Right cardiac atrium (tissue), 5 donors: ENCODE measurements at regions not wholly inside any gene's neighbourhood (a gene's known extent, or its start where the extent isn't known, plus 50 kb on each side); places are given as distances from the start of the nearest gene placed in this dataset.
A peak's percentile ranks its signal among the peaks of the same experiment; 100 is the strongest.

Experiments used
- ATAC-seq, 2 donors: fragments of 200-7000 bp; cut with Tn5 transposase; one replicate each; pipeline versions ENCODE4 v1.8.0 to v1.9.1; 2020; ENCODE audit warnings: moderate library complexity in 2 of 2, mild to moderate bottlenecking in 1 of 2
- DNase-seq, 3 donors: peaks; one replicate each; pipeline ENCODE4 v3.0.0-alpha.2; 2020
- H3K27ac ChIP-seq: one replicate; pipeline ENCODE4 v1.5.1; 2013; ENCODE audit warnings: mild to moderate bottlenecking, low read length, control low read depth, moderate library complexity
- H3K27me3 ChIP-seq: one replicate; pipeline ENCODE4 v1.6.1; 2013; ENCODE audit not compliant: control insufficient read depth, insufficient read depth
- H3K4me1 ChIP-seq: one replicate; pipeline ENCODE4 v1.6.1; 2013; ENCODE audit warnings: low read length; ENCODE audit not compliant: control insufficient read depth, insufficient read depth
- H3K4me3 ChIP-seq: one replicate; pipeline ENCODE4 v1.5.1; 2013; ENCODE audit warnings: low read length, control low read depth
- H3K9me3 ChIP-seq: one replicate; pipeline ENCODE4 v1.6.1; 2013; ENCODE audit warnings: low read length; ENCODE audit not compliant: control insufficient read depth
- WGBS: extraction: QIAGEN DNeasy Blood & Tissue Kit; methylation state at CpG from one replicate; pipeline ENCODE4 v1.1.7; 2013; 5-methylcytosine and 5-hydroxymethylcytosine counted together
- intact Hi-C, 4 donors: fragments of 100-400 bp; cut with DNase I; formaldehyde crosslinking; loops; one replicate each; pipeline versions ENCODE4 v1.11.0 to v1.14.0; 2022 to 2023
- donor health status: healthy with polysubstance abuse.
- donor health status: DM: no; HTN: yes; CAD: no.
- donor health status: DM: no; HTN: no; CAD: no.
- donor health status: DM: no; HTN: yes; CAD: no; lungs with severe emphysema.
- donor health status: DM: yes; HTN: yes; CAD: no.

GRCh38 chr10:71138166-71138830, 74.1 kb upstream of the UNC5B start:
- DNase-seq (peak; percentile 31 to 69 (median 67)), ATAC-seq (peak in 1 of 2 donors; percentile 8)
- Histone ChIP-seq H3K27ac (no peak overlapping the region), H3K4me1 (no peaks in the 10 kb centered on the region), H3K9me3 (no peaks in the 10 kb centered on the region), H3K4me3 (no peak overlapping the region), H3K27me3 (no peaks in the 10 kb centered on the region)
- 38% methylated on average over 14 of the region's 14 CpGs for WGBS
- intact Hi-C loops = loop anchor here in 1 of 4 donors (10.0 kb wide), 1 partner anchor 123 kb away; no protein-coding TSS in a partner anchor

DNA sequence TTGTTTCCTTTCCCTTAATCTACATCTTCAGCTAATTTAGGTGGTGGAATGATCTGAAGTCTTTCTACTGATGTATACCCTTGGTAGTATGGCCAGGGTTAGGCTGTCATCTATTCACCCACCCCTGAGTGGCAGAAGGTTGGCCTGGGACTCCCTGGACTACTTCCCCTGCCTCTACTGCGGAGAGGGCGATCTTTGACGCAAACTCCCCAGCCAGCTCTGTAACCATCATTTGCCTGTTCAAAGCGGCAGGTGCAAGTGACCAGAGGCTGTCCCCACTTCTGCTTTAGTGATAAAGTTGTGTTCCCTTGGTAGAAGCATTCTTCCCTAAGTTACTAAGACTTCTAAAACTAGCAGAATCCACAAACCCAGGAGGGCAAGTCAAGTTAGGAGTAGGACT, 70.8 kb upstream of the UNC5B start:
- no peaks in the 10 kb centered on the region for H3K9me3 ChIP-seq
- H3K27ac ChIP-seq = no peak overlapping the region
- H3K4me1 ChIP-seq = no peaks in the 10 kb centered on the region
- H3K27me3 ChIP-seq = no peaks in the 10 kb centered on the region
- H3K4me3 ChIP-seq = no peak overlapping the region
- ATAC-seq (no peak), DNase-seq (no peak)
- WGBS = 93% methylated on average over 4 of the region's 4 CpGs
- intact Hi-C loops = no loop called here

DNA sequence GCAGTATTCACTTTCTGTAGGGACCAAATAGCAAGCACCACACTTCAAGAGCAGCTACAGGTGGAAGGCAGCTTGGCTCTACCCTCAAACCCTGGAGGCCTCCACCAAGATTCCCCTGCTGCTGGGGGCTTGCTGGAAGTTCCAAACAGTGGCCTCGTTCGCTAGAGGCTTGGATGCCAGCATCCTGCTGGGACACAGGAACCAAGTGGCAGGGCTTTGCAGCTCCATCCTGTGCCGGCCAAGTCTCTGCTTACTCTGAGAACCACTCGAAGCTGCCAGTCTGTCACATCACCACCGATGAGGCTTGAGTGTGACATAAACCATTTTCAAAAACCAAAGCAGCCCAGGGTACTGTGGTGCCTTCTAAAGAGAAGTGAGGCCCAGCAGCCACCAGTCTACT, 69.2 kb upstream of the UNC5B start:
- Histone ChIP-seq H3K27ac (no peak overlapping the region), H3K4me1 (no peaks in the 10 kb centered on the region), H3K4me3 (no peak overlapping the region), H3K27me3 (no peaks in the 10 kb centered on the region), H3K9me3 (no peaks in the 10 kb centered on the region)
- DNase-seq (peak in 2 of 3 donors; percentile 66 to 69), ATAC-seq (peak; percentile 47 to 68)
- intact Hi-C loops = loop anchor here in 1 of 4 donors (2.0 kb wide), 1 partner anchor 66 kb away; no protein-coding TSS in a partner anchor
- WGBS = 60% methylated on average over 5 of the region's 5 CpGs

DNA sequence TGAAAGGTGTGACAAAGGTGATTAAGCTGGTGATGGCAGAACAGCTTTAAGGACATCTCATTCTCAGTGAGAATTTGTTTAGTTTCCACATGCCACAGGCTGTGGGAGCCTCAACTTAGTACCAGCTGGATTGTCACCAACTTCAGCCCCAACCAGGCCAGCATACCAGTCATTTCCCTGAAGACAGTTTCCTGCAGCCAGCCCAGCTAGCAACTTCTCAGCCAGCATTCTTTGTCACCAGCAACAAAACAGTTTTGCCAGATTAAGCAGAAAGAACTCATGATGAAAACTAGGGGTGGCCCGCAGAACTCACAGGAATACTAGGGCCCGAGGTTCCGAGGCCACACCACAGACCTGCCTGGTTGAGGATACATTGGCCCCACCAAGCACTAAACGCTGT, 68.8 kb upstream of the UNC5B start:
- Histone ChIP-seq H3K27me3 (no peaks in the 10 kb centered on the region), H3K4me3 (no peak overlapping the region), H3K27ac (no peak overlapping the region), H3K9me3 (no peaks in the 10 kb centered on the region), H3K4me1 (no peaks in the 10 kb centered on the region)
- WGBS = 76% methylated on average over 4 of the region's 4 CpGs
- intact Hi-C loops = loop anchor here in 1 of 4 donors (2.0 kb wide), 1 partner anchor 65 kb away; no protein-coding TSS in a partner anchor
- ATAC-seq (peak in 1 of 2 donors; percentile 5), DNase-seq (no peak)

DNA sequence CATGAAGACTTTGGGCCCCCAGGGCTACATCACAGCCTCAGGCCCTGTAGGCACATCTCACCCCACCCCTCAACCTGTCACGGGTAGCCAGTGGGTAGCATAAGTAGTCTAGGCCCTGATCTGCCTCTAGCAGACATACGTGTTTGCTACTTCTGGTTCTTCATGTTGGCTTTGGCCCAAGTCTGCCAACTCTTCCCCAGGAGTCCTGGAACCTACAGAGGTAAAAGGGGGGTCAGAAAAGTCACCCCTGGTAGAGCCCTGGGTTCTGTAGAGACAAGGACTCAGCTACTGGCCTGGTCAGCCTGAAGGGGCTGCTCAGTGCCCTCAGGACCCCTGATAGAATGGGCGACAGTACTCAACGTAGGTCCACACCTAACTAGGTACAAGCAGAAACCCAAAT, 67.5 kb upstream of the UNC5B start:
- intact Hi-C loops = no loop called here

GRCh38 chr10:71145352-71145945, 66.9 kb upstream of the UNC5B start:
- Histone ChIP-seq H3K27me3 (no peaks in the 10 kb centered on the region), H3K9me3 (no peaks in the 10 kb centered on the region), H3K27ac (no peak overlapping the region), H3K4me3 (no peak overlapping the region), H3K4me1 (no peaks in the 10 kb centered on the region)
- intact Hi-C loops = no loop called here
- 90% methylated on average over 3 of the region's 3 CpGs for WGBS
- ATAC-seq = no peak
- no peak for DNase-seq

More for the DNA sequence above, 67.5 kb upstream of the UNC5B start:
- 87% methylated on average over 4 of the region's 4 CpGs for WGBS
- ATAC-seq (no peak), DNase-seq (no peak)
- H3K27me3 ChIP-seq = no peaks in the 10 kb centered on the region
- H3K9me3 ChIP-seq = no peaks in the 10 kb centered on the region
- H3K4me1 ChIP-seq = no peaks in the 10 kb centered on the region
- no peak overlapping the region for H3K27ac ChIP-seq
- H3K4me3 ChIP-seq = no peak overlapping the region

- ATAC-seq (no peak), DNase-seq (no peak)
- Histone ChIP-seq H3K4me3 (no peak overlapping the region), H3K9me3 (no peaks in the 10 kb centered on the region), H3K27ac (no peak overlapping the region), H3K27me3 (no peaks in the 10 kb centered on the region), H3K4me1 (no peaks in the 10 kb centered on the region)
- intact Hi-C loops = no loop called here
- WGBS = 63% methylated on average over 2 of the region's 2 CpGs
These were observed 61.6 kb upstream of the UNC5B start for GRCh38 chr10:71150796-71151195.

GRCh38 chr10:71152043-71152442, 60.3 kb upstream of the UNC5B start:
- Histone ChIP-seq H3K4me3 (no peak overlapping the region), H3K9me3 (no peaks in the 10 kb centered on the region), H3K27me3 (no peaks in the 10 kb centered on the region), H3K27ac (no peak overlapping the region), H3K4me1 (no peaks in the 10 kb centered on the region)
- intact Hi-C loops = no loop called here
- WGBS = 52% methylated on average over 2 of the region's 2 CpGs
- no peak for DNase-seq
- ATAC-seq = no peak

DNA sequence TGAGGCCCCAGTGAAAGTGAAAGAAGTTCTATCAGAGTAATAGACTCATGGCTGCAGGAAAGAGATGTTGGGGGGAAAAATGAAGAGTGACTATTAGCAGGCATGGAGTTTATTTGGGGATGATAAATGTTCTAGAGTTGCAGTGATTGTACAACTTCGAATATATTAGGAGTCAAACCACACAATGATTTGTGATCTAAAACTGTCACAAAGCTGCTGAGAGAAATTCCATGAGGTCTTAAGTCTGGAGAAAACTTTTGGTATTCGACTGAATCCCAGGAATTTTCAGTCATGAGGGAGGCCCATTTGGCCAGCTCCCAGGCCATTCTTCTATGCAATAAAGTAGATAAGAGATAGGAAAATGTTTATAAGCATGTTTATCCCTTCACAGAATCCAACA, 55.9 kb upstream of the UNC5B start:
- Histone ChIP-seq H3K4me3 (no peak overlapping the region), H3K27me3 (no peaks in the 10 kb centered on the region), H3K9me3 (no peaks in the 10 kb centered on the region), H3K4me1 (no peaks in the 10 kb centered on the region), H3K27ac (no peak overlapping the region)
- intact Hi-C loops = no loop called here
- WGBS = 48% methylated on average over 2 of the region's 2 CpGs
- ATAC-seq (no peak), DNase-seq (no peak)

DNA sequence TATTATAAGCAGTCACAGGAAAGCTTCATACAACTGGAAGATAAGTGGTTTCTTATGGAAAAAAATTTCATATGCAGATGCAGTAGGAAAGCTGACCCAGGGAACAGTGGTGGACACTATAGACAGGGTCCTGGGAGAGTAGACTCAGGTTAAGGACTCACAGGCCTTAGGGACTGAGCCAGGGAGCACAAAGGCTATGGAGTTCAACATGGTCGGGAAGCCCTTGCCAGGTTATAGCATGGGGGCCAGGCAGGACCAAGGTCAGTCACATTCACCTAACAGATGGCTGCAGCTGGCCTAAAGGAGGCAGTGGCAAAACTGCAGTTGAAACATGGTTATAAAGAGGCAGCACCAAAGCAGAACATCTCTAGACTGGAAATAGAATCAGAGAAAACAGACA, 54.9 kb upstream of the UNC5B start:
- no peaks in the 10 kb centered on the region for H3K9me3 ChIP-seq

DNA sequence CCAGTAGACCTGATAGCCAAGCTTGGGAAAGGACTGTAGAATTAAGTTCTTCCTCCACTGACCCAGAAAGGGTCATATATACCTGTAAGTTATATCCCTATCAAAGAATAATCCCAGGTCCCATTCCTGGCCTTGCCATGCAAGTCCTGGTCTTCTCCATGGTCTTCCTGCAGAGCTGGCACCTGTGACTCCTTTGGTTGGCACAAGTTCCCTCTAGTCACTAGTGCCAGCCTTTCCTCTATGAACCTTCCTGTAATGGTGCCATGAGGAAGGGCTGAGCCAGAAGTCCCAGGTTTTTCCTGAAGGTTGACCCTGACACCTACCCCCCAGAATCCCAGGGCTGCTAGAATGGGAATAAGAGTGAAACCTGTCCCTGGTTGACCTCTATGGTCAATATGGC, 54.1 kb upstream of the UNC5B start:
- Histone ChIP-seq H3K27ac (no peak overlapping the region), H3K4me1 (no peaks in the 10 kb centered on the region), H3K9me3 (no peaks in the 10 kb centered on the region), H3K27me3 (peaks cover 2% of the 10 kb centered on the region), H3K4me3 (no peak overlapping the region)
- no peak for ATAC-seq
- DNase-seq = no peak
- intact Hi-C loops = no loop called here

More for the DNA sequence above, 54.9 kb upstream of the UNC5B start:
- DNase-seq = no peak
- H3K4me3 ChIP-seq = no peak overlapping the region
- no peaks in the 10 kb centered on the region for H3K27me3 ChIP-seq
- no peak overlapping the region for H3K27ac ChIP-seq
- intact Hi-C loops = no loop called here
- H3K4me1 ChIP-seq = no peaks in the 10 kb centered on the region
- WGBS = 78% methylated on average over 1 of the region's 1 CpG
- ATAC-seq = no peak
